Loucy (cell line): ENCODE measurements at regions not wholly inside any gene's neighbourhood (a gene's known extent, or its start where the extent isn't known, plus 50 kb on each side); places are given as distances from the start of the nearest gene placed in this dataset.

ENCODE experiments used
- CTCF ChIP-seq: fragments of 200-600 bp; sonication (generic); conservative IDR thresholded peaks from 2 replicates; pipeline ENCODE4 v1.5.1; 2014; ENCODE audit warnings: mild to moderate bottlenecking, antibody characterized with exemption, low read length
- EZH2phosphoT487 ChIP-seq: fragments of 200-600 bp; IDR thresholded peaks from 2 replicates; pipeline ENCODE4 v1.6.1; 2018; ENCODE audit warnings: antibody characterized with exemption, mild to moderate bottlenecking, moderate library complexity, borderline replicate concordance

DNA sequence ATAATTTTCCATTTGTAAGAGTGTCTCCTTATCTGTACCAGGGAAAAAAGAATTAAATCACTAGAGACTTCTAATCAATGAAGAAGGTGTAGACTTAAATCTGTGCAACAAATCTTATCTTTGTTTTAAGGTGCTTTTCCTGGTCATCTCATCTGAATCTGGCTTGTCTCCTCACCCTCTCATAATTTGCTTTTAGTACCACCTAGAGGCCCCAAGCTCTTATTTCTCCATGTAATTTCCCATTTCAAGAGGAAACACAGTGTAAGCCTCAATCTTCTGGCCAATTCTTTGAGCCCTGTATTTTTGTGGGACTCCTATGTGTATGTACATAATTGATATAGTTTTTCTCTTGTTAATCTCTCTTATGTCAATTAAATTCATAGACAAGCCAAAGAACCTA lies 1975.3 kb upstream of the CDH6 start:
- no peak for TF ChIP-seq CTCF
- no peak for TF ChIP-seq EZH2phosphoT487
